ENCODE measurements at regions not wholly inside any gene's neighbourhood (a gene's known extent, or its start where the extent isn't known, plus 50 kb on each side); places are given as distances from the start of the nearest gene placed in this dataset.

DNA sequence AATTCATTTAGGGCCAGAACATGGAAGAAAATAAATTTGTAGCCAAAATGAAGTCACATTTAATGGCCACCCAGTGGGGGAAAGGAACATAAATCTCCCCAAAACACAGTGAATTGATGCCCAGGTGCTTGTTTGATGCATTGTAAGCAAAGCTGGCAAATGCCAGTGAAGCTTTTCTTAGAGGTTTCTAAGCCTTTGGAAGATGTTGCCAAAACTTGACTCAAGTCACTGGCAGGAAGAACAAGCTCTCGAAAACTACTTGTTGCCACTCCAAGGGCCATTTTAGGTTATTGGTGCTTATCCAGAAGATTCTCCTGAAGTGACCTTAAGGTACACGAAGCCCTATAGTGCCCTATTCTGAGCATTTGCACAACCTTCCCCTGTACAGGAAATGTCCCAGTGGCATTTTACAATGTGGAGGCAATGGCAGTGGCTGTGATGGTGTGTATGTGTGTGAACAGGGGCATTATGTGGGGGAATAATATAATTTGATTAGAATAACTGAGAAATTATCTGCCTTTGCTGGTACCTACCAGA, 89.5 kb upstream of the NOVA1 start:
- H3K4me2 ChIP-seq (ENCODE audit: insufficient read depth, low read length) = no peak overlapping the region
- ATAC-seq (ENCODE audit: insufficient read depth, low read depth) (no peak), DNase-seq (no peak)
- no peak overlapping the region for H3K4me3 ChIP-seq (ENCODE audit: low read depth in 1 of 2, low read length in 2 of 2)
- no peaks in the 10 kb centered on the region for H3K4me1 ChIP-seq (ENCODE audit: insufficient read depth, low read length)
- no peak overlapping the region for H2AFZ ChIP-seq (ENCODE audit: low read depth, low read length)
- H3K27ac ChIP-seq (ENCODE audit: low read length) = no peak overlapping the region
- H3K9ac ChIP-seq (ENCODE audit: low read depth, low read length) = no peak overlapping the region
- H3K27me3 ChIP-seq (ENCODE audit: insufficient read depth, low read length, poor library complexity) = no peaks in the 10 kb centered on the region
- H3K36me3 ChIP-seq (ENCODE audit: insufficient read depth, low read length) = no peaks in the 10 kb centered on the region
- no peaks in the 10 kb centered on the region for H3K79me2 ChIP-seq (ENCODE audit: insufficient read depth, low read length)
- H4K20me1 ChIP-seq (ENCODE audit: insufficient read depth, low read length) = no peaks in the 10 kb centered on the region
- peaks cover 2% of the 10 kb centered on the region for H3K9me3 ChIP-seq (ENCODE audit: insufficient read depth, low read length, severe bottlenecking)
- TF ChIP-seq CTCF (IDR thresholded peaks at IDR 0.05; ENCODE audit: borderline replicate concordance, extremely low read depth, low read length, poor library complexity, severe bottlenecking) = no peak
- no peak for TF ChIP-seq EZH2 (IDR thresholded peaks at IDR 0.05; ENCODE audit: borderline replicate concordance, low read depth, low read length, severe bottlenecking)

GRCh38 chr14:26694521-26694920, 96.7 kb upstream of the NOVA1 start:
- H3K79me2 ChIP-seq (ENCODE audit: insufficient read depth, low read length) = no peaks in the 10 kb centered on the region
- no peaks in the 10 kb centered on the region for H3K36me3 ChIP-seq (ENCODE audit: insufficient read depth, low read length)
- H3K9ac ChIP-seq (ENCODE audit: low read depth, low read length) = no peak overlapping the region
- no peak overlapping the region for H3K27ac ChIP-seq (ENCODE audit: low read length)
- no peaks in the 10 kb centered on the region for H3K9me3 ChIP-seq (ENCODE audit: insufficient read depth, low read length, severe bottlenecking)
- ATAC-seq (ENCODE audit: insufficient read depth, low read depth) = no peak
- H3K4me2 ChIP-seq (ENCODE audit: insufficient read depth, low read length) = no peak overlapping the region
- no peaks in the 10 kb centered on the region for H3K4me1 ChIP-seq (ENCODE audit: insufficient read depth, low read length)
- TF ChIP-seq CTCF (IDR thresholded peaks at IDR 0.05; ENCODE audit: borderline replicate concordance, extremely low read depth, low read length, poor library complexity, severe bottlenecking) = no peak
- no peak for TF ChIP-seq EZH2 (IDR thresholded peaks at IDR 0.05; ENCODE audit: borderline replicate concordance, low read depth, low read length, severe bottlenecking)
- no peak overlapping the region for H2AFZ ChIP-seq (ENCODE audit: low read depth, low read length)
- H3K4me3 ChIP-seq (ENCODE audit: low read depth in 1 of 2, low read length in 2 of 2) = no peak overlapping the region
- H4K20me1 ChIP-seq (ENCODE audit: insufficient read depth, low read length) = no peaks in the 10 kb centered on the region
- no peaks in the 10 kb centered on the region for H3K27me3 ChIP-seq (ENCODE audit: insufficient read depth, low read length, poor library complexity)
- DNase-seq = no peak

- H3K79me2 ChIP-seq (ENCODE audit: insufficient read depth, low read length) = no peaks in the 10 kb centered on the region
- H3K9me3 ChIP-seq (ENCODE audit: insufficient read depth, low read length, severe bottlenecking) = no peaks in the 10 kb centered on the region
- ATAC-seq (ENCODE audit: insufficient read depth, low read depth) (no peak), DNase-seq (no peak)
- H3K4me1 ChIP-seq (ENCODE audit: insufficient read depth, low read length) = no peaks in the 10 kb centered on the region
- no peak overlapping the region for H2AFZ ChIP-seq (ENCODE audit: low read depth, low read length)
- H3K4me3 ChIP-seq (ENCODE audit: low read depth in 1 of 2, low read length in 2 of 2) = no peak overlapping the region
- no peak overlapping the region for H3K27ac ChIP-seq (ENCODE audit: low read length)
- no peak overlapping the region for H3K4me2 ChIP-seq (ENCODE audit: insufficient read depth, low read length)
- H3K9ac ChIP-seq (ENCODE audit: low read depth, low read length) = no peak overlapping the region
- no peaks in the 10 kb centered on the region for H3K36me3 ChIP-seq (ENCODE audit: insufficient read depth, low read length)
- H3K27me3 ChIP-seq (ENCODE audit: insufficient read depth, low read length, poor library complexity) = no peaks in the 10 kb centered on the region
- no peak for TF ChIP-seq CTCF (IDR thresholded peaks at IDR 0.05; ENCODE audit: borderline replicate concordance, extremely low read depth, low read length, poor library complexity, severe bottlenecking)
- no peak for TF ChIP-seq EZH2 (IDR thresholded peaks at IDR 0.05; ENCODE audit: borderline replicate concordance, low read depth, low read length, severe bottlenecking)
- H4K20me1 ChIP-seq (ENCODE audit: insufficient read depth, low read length) = no peaks in the 10 kb centered on the region
These were observed 104.9 kb upstream of the NOVA1 start for GRCh38 chr14:26702721-26703230.
